HG03469 (cell line): ENCODE measurements at regions not wholly inside any gene's neighbourhood (a gene's known extent, or its start where the extent isn't known, plus 50 kb on each side); places are given as distances from the start of the nearest gene placed in this dataset.
"Not testable (repeated sequence)": the region's sequence is repeated elsewhere in the genome, so short reads cannot be mapped to it uniquely, and the experiment has no call there.

Experiments
- ATAC-seq: cut with Tn5 transposase; IDR thresholded peaks from one replicate; pipeline ENCODE4 v1.9.1; 2021; ENCODE audit warnings: mild to moderate bottlenecking, moderate library complexity, moderate number of reproducible peaks; ENCODE audit not compliant: unreplicated experiment

DNA sequence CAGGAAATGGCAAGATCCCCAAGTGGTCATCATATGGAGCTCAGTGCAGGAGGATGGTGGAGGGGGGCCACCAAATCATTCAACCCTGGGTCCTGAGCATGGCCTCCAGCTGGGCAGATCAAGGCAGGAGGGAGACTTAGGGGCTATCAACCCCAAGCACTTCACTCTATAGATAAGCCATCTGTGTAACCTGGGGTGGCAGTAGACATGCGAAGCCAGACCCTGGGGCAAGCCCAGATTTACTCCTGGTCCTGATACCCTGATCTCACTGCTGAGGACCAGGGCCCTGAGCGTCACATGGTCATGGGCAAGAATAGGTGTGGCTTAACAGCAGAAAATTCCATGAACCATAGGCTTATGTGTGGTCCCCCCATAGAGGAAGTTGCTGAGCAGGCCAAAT lies 173.0 kb upstream of the ADCY1 start:
- no peak for ATAC-seq

GRCh38 chr7:45401851-45402250 lies 172.3 kb upstream of the ADCY1 start:
- ATAC-seq: no peak

- peak; percentile 50 for ATAC-seq
Measured at GRCh38 chr7:45402480-45403218, 171.5 kb upstream of the ADCY1 start.

GRCh38 chr7:45404622-45405021 lies 169.5 kb upstream of the ADCY1 start:
- no peak for ATAC-seq

GRCh38 chr7:45407730-45408408 lies 166.3 kb upstream of the ADCY1 start:
- ATAC-seq: no peak

DNA sequence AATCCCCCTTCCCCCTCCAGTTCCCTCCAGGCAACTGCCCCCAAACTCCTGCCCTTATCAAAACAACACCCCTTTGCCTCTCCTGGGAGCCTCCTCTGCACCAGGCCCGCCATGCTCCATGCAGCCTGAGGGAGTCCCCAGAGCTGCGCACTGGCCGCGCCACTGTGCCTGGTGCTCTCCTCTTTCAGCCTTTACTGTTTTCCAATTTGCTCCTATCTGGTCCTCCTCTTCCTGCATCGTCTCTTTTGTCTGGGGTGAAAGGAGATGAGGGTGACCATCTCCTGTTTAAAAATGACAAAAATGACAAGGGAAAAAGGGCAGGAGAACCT lies 165.8 kb upstream of the ADCY1 start:
- ATAC-seq: no peak

GRCh38 chr7:45410893-45411292 lies 163.3 kb upstream of the ADCY1 start:
- no peak for ATAC-seq

GRCh38 chr7:45413419-45413818 lies 160.7 kb upstream of the ADCY1 start:
- ATAC-seq: no peak

DNA sequence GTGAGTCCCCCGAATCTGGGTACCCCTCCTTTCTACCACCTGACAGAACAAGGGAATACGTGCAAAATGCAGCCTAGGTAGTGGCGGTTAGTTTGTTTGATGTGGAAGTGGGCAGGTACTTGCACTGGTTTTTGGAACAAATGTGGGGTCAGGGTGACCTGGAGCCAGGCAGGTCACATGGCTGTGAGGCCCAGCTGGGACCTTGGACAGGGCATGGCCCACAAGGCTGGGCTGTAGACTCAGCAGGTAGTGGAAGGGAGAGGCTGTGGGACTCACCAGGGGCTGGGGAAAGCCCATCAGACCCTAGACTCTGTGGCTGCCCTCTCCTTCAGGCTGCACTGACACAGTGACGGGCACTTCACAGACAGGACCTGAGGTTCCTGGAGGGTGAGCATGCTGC lies 159.9 kb upstream of the ADCY1 start:
- ATAC-seq: no peak

GRCh38 chr7:45415265-45415664 lies 158.9 kb upstream of the ADCY1 start:
- no peak for ATAC-seq

GRCh38 chr7:45416846-45417245 lies 157.3 kb upstream of the ADCY1 start:
- ATAC-seq: no peak

GRCh38 chr7:45417268-45417667 lies 156.9 kb upstream of the ADCY1 start:
- no peak for ATAC-seq

- no peak for ATAC-seq
Measured at GRCh38 chr7:45417735-45418134, 156.4 kb upstream of the ADCY1 start.

DNA sequence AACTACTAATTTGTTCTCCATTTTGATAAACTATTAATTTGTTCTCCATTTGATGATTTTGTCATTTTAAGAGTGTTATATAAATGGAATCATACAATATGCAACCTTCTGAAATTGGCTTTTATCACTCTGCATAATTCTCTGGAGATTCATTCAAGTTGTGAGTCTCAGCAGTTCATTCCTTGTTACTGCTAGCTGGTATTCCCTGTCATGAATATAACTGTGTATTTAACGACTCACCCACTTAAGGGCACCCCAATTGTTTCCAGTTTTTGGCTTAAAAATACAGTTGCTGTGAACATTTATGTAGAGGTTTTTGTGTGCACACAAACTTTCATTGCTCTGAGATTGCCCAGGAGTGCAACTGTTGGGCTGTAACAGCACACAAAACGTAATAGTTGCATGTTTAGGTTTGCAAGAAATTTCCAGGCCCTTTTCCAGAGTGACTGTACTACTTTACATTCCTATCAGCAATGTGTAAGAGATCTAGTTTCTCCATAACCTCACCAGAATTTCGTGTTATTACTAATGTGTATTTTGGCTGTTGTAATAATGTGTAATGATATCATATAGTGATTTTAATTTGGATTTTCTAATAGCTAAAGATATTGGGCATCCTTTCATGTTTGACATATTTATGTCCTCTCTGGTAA lies 153.2 kb upstream of the ADCY1 start:
- ATAC-seq: no peak

- no peak for ATAC-seq
Measured at GRCh38 chr7:45421806-45422205, 152.4 kb upstream of the ADCY1 start.

GRCh38 chr7:45430397-45430796 lies 143.8 kb upstream of the ADCY1 start:
- no peak for ATAC-seq

DNA sequence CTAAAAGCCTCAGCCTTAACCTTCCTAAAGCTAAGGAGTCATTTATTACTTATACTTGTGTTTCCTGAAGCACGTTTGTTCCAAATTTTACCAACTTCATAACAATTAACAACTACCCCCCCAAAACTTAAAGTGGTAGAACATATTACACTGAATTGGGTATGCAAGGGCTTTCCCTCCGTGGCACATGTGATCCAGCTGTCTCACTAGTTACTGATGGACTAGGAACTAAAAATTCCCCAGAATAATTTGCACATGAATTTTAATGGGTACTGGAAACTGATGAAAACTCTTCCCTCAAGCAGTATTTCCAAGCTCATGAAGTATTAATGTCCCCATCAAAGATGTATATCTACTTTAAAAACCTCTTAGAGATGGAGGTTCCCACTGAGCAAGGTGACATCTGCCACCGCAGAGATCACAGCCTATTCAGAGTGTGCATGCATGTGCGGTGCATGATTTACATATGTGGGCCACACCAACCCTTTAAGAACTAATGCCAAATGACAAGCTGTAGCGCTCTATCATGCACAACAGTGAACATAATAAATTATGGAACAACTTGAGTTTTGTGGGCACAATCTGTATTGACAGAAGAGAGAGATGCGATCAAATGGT lies 139.9 kb upstream of the ADCY1 start:
- no peak for ATAC-seq

GRCh38 chr7:45435131-45435530 lies 139.0 kb upstream of the ADCY1 start:
- ATAC-seq: no peak

DNA sequence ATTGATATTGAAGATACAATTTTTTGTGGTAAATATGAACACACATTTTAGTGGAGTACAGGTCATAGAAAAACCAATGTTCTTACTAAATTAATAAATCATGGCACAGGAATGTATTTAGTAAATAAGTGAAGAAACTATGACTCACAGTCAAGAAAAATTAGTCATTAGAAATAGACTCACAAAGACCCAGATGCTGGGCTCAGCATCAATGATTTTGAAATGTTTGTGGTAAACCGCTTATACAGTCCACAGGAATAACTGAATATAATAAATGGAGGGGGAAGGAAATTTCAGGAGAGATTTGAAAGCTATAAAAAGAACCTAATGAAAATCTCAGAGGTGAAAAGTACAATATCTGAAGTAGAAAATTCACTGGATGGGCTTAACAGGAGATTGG lies 138.3 kb upstream of the ADCY1 start:
- no peak for ATAC-seq

GRCh38 chr7:45440776-45441175 lies 133.4 kb upstream of the ADCY1 start:
- not testable (repeated sequence) for ATAC-seq

GRCh38 chr7:45443263-45443662 lies 130.9 kb upstream of the ADCY1 start:
- ATAC-seq: no peak
